ENCODE measurements at regions not wholly inside any gene's neighbourhood (a gene's known extent, or its start where the extent isn't known, plus 50 kb on each side); places are given as distances from the start of the nearest gene placed in this dataset.
"Not testable (repeated sequence)": the region's sequence is repeated elsewhere in the genome, so short reads cannot be mapped to it uniquely, and the experiment has no call there.

DNA sequence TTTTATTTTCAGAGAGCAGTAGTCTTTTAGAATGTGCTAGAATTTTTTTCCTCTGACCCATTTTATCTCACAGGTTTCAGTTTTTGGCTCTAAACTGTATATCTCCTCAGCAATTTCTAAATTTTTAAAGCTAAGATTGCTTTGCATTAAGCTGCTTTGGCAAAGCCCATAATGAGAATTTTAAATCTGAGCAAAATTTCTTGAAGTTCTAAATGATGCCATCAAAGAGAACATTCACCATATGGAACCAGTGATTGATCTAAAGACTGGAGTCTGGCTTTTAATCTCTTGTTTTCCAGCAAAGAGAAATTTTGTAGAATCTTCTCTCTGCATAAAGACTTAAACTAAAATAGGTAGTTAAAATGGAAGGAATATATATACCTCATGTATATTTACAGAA lies 313.6 kb downstream of the TBC1D32 start:
- DNase-seq (ENCODE audit: low spot score), result no peak

DNA sequence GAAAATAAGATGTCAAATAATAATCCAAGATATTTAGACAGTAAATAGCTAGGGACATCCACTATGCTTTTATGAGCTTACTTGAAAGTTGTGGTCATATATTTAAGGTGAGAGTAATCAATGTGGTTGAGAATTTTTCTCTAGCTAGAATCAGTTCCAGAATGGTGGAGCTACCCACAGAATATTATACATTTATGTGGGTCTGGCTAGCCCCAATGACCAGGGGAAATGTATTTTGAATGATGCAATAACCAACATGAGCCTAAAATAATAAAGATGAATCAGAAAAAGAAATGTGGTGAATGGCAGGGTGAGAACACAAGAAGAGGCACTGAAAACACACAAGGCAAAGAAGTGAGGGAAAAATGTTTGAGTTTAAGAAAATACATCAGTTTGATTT lies 325.7 kb downstream of the TBC1D32 start:
- DNase-seq (ENCODE audit: low spot score), result no peak

DNA sequence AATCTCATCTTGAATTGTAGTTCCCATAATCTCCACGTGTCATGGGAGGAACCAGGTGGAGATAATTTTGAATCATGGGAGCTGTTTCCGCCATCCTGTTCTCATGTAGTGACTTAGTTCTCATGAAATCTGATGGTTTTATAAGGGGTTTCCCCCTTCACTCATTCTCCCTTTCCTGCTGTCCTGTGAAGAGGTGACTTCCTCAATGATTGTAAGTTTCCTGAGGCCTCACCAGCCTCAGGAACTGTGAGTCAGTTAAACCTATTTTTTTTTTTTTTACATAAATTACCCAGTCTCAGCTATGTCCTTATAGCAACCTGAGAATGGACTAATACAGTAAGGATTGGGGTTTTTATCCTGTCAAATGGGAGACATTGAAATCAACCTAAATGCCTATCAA lies 328.3 kb downstream of the TBC1D32 start:
- no peak for DNase-seq (ENCODE audit: low spot score)

DNA sequence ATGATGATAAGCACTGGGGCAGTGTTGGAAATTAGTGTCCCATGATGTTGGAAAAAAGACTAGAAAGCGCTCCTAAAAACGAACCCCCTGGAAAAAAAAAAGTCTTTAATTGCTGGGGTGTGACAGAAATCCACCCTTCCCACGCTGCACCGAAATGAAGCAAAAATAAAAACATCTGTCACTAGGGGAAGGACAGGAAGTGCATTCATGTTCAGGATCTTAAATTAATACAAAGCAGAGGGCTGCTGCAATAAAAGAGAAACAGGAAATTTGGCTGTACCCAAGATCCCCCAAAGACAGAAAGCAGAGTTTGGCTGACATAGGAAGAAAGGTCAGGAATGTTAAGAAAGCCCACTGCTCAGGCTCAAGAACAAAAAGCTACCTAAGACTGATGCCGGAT lies 333.9 kb downstream of the TBC1D32 start:
- no peak for DNase-seq (ENCODE audit: low spot score)

DNA sequence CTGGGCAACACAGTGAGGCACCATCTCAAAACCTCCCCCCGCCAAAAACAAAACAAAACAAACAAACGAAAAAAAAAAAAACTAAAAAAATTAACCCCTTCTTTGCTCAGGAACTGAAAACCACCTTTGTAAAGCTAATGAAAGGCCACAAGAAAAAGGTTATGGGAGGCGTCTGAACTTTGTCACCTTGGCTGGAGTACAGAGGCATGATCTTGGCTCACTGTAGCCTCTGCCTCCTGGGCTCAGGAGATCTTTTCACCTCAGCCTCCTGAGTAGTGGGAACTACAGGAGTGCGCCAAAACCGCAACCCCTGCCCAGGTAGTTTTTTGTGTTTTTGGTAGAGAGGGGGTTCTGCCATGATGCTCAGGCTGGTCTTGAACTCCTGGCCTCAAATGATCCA lies 337.9 kb downstream of the TBC1D32 start:
- no peak for DNase-seq (ENCODE audit: low spot score)

DNA sequence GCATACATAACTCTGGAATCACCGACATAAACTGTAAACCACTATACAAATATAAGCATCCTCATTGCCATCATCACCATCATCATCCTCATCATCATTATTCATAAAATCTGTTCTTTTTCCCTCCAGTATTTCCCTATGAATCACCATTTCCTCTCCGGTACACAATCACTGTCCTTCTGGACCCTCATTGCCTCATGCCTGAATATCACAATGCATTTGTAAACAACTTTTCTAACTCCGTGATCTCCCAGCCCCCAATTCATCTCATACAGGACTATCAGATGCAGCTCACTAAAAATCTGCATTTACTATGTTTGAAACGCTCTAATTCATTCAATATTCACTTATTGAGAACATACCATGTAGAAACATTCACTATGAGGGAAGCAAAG lies 339.7 kb downstream of the TBC1D32 start:
- no peak for DNase-seq (ENCODE audit: low spot score)

DNA sequence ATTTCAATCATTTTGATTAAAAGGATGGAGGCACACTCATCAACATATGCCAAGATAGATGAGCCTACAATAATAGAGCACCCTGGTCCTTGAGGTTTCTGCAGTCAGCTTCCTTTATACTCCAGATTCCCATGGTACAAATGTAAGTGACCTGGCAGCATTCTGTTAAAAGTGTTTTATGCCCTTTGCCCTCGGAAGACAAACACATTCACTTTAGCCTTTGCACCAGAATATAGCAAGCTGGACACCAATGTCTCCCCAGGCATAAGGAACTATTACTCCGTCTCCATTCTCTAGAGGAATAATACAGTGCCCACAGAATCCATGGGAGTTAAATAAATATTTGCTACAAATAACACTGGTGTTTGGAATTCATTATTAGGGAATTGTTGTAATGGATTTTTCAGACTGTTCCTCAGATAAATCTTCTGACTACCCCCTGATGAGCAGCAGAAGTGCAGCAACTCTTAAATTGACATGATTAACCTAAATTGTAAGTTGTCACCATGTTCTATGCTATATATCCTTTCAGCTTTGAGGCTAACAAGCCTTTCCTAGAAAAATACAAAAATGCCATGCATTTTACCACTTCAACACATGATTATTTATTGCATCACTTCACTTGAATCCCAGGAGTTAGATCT lies 340.2 kb downstream of the TBC1D32 start:
- DNase-seq (ENCODE audit: low spot score), result no peak

DNA sequence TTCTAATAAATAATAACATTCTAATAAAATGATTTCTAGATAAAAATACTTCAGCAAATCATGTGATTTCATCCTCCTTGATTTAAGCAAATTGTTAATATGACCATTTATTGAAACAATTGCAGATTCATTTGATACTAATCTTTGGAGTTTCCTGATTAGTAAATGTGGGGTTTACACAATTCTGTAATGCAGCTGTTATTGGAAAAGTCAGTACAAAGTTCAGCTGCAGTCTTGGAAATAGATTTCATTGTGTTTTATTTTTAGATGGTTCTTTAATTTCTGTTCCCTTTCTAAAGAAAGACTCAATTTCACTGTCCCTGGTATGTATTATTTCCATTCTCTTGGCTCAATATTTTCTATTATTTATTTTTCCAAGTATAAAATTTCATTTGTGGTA lies 342.0 kb downstream of the TBC1D32 start:
- no peak for DNase-seq (ENCODE audit: low spot score)

DNA sequence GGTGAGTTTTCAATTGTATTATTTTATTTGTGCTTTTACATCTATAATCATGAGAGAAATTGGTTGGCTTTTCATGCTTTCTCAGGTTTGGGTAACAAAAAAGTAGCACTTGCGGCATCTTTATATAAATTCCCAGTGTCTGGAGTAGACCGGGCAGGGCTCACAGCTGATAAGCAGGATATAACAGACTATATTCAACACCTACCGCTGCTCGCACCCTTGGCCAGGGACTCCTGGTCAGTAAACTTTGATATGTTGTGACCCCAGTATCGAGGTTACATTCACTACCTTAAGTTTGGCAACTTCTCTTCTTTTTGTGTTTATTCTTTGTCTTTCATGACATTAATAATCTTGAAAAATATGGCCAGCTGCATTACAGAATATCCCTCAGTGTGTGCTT lies 343.4 kb downstream of the TBC1D32 start:
- DNase-seq (ENCODE audit: low spot score), result no peak

DNA sequence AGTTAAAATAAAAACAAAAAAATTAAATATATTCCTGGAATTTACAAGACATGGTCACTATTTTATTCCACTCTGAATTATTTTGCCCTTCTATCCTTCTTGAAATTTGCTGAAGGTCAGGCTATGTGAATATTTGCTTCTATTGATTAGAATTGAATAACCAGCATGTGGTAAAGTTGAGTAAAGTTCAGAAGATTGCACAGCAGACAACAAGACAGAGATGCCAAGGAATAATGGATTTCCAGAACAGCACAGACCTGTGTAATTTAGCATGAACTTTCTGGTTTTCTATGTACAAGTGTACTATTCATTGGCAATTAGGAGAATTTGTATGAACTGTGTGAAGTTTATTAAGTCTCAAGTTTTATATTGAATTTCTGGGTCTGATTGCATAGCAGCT lies 352.4 kb downstream of the TBC1D32 start:
- DNase-seq (ENCODE audit: low spot score), result no peak

DNA sequence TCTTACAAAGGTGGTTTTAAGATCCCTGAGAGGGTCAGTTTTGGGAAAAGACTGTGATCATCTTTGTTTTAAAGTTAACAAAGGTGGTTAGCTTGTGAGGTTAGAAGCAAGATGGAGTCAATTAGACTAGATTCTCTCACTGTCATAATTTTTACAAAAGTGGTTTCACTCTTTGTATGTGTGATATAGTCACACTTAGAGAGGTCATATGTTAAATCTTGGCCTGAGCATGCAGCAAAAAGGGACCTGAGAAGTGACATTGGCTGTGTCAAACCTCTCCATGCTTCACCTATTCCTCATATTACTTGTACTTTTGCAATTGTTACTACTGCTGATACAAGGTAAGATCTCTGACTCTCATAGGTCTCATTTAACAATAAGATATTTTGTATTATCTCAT lies 368.0 kb downstream of the TBC1D32 start:
- DNase-seq (ENCODE audit: low spot score), result no peak

DNA sequence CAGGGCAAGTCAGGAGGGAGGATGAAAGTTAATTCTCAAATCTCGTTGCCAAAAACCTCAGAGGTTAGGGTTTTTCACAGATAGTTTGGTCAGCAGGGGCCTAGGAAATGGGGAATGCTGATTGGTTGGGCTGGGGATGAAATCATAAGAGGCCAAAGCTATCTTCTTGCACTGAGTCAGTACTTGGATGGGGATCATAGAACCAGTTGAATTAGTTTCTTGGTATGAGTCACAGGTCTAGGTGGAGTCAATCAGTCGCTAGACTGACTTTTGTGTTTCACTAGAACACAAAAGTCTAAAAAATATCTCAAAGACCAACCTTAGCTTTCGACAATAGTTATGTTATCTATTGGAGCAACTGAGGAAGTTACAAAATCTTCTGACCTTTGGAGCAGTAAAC lies 368.5 kb downstream of the TBC1D32 start:
- no peak for DNase-seq (ENCODE audit: low spot score)

DNA sequence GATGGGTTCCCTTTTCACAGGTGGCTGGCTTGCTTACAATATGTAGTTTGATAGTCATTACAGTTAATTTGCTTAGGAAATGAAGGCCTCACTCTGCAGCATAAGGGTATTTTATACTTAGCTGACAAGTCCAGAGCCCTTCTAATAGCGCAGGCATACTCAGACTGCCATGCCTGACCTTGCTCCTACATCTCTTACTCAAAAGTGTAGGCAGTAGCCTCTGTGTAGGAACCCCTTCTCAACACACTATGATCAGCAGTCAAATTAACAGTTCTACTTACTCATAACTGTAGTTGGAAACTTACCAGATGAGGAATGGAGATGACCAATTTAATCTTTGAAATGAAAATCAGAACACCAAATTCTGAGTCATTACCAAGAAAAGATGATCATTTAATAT lies 373.5 kb downstream of the TBC1D32 start:
- no peak for DNase-seq (ENCODE audit: low spot score)

DNA sequence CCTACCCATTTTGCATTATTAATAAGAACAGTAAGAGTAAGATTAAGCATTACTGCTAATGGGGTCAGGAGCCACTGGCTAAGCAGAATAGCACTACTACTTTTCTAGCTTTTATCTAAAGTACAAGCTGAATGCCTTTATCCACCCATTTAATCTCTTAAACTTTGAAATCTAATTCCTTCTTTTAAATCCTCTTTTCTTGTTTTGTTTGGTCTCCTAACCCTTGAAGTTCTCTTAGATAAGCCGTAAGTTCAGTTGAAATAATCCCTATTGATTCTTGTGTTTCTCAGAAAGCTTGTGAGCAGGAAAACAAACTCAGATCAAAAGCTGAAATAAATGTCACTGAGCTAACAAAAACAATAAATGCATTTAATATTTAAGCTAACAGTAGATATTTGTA lies 380.2 kb downstream of the TBC1D32 start:
- no peak for DNase-seq (ENCODE audit: low spot score)

DNA sequence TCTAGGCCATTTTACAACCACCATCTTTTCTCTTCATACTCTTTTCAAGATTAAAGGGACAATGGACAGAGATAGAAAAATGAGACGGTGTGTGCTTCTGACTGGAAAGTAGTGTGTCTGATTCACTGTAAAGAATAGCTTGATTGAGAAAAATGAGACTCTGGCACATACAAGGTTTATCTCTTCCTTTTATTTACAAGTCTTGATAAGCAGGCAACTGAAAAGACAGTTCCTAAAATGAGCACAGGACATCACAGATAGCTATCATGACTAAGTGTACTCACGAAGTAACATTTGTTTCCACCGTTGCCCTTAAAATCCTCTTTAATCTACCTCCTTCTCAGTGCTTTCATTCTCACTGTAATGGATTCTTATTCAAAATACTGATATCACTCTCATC lies 383.0 kb downstream of the TBC1D32 start:
- DNase-seq (ENCODE audit: low spot score), result no peak

DNA sequence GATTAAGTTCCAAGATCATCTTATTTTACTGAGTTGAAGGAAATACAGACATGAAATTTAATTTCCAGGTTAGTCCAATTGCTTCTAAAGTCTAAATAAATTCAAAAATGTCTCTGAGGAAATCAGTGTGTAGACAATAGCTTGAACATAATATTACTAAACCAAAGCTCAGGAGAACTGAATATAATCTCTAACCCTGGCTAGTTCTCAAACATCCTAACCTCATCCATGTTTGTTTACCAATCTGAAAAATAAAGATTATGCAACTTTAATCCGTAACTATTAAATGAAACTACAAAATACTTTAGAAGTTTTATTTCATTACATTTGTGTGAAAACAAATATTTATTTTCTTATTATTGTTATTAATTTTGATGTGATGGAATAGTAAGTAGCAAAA lies 387.2 kb downstream of the TBC1D32 start:
- DNase-seq (ENCODE audit: low spot score), result no peak

DNA sequence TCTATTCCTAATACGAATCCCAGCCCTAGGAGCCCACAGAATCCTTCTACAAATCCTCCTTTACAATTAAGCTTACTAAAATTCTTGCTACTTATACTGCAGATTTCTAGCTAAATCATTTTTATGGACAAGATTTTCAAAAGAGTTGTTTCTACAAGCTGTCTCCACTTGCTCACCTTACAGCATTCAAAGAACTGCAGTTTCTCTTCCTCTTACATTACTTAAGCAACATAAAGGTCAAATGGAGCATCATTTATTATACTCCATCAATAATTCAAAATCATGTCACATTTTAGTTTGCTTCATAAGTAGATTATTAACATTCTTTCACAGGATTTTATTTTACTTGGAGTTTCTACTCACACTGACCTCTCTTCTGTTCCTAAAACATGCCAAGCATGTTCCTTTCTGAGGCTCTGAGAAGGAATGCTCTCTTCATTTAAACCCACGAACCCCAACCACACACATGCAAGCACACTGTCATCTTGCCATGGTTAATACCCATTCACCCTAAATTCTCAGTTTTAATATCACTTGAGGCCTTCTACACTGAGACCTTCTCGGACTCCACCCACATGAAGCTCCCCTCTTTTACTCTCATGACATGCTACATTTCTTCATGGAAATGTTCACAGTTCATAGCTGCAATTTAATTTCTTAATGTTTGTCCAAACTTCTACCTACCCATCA lies 388.2 kb downstream of the TBC1D32 start:
- DNase-seq (ENCODE audit: low spot score), result no peak

DNA sequence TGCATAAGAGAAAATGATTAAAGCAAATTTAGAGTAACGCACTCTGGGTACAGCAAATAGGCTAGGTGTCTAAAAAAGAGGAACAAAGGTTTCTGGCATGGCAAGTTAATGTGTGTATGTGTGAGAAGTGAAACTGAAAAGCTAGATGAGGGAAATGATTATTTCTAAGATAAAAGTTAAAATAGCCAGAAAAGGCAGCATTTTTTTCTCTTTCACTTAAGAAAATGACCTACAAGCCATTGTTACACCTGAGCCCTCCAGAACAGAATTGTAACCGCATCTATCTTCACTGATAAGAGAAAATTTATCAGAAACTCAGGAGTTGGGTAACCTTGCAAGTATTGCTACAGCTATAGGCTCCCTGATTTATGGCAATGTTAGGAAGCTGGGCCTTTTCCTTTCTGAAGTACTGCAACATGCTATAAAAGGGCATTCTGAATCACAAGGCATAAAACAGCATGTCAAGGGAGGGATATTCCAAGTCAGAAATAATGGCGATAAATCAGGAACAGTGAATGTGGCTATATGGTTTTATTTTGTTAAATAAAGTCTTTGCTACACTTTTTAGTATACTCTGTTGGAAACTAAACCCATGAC lies 395.3 kb downstream of the TBC1D32 start:
- no peak for DNase-seq (ENCODE audit: low spot score)

DNA sequence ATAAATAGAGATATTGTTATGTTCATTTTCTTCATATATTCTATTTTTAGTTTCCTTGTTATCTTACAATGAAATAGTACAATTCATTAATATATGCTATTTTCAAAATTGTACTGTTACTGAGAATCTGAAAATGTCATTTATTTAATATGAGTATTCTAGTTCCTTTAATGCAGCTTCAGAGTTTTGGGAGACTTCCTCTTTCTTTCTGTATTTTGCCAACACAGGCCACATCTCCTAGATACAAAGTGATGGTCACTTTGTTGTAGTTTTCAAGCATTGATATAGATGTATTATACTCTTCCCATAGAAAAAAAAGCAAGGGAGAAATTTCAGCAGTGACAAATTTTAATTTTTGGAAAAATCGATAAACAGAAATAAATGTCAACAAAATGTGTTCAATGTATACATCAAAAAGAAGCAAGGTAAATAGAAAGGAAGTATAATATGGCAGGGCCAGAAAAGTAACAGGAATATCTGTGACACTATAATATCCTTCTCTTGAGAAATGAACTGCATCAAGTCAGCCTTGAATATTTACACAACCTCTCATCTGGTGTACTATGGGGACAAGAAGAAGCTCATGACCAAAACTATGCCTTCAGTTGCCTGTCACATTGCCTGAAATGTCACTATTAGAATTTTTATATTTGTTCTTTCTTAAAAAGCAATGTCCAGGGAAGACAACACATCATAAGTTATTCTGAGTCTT lies 396.0 kb downstream of the TBC1D32 start:
- no peak for DNase-seq (ENCODE audit: low spot score)

DNA sequence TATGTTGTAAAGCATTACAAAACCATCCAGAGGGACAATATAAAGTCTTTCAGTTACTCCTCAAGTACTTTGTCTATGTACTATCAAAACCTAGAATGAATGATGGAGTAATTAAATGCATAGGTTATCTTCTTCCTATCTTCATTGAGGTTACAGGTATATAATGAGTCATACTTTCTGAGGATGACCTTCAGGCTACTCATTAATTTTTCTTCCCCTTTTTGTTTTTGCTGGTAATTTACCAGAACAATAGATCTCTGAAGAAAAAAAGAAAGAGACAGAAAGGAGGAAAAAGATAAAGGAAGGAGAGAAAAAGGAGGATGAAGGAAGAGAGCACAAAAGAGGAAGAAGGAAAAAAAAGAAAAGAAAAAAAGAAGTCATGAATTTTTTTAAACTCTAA lies 398.4 kb downstream of the TBC1D32 start:
- DNase-seq (ENCODE audit: low spot score), result no peak

DNA sequence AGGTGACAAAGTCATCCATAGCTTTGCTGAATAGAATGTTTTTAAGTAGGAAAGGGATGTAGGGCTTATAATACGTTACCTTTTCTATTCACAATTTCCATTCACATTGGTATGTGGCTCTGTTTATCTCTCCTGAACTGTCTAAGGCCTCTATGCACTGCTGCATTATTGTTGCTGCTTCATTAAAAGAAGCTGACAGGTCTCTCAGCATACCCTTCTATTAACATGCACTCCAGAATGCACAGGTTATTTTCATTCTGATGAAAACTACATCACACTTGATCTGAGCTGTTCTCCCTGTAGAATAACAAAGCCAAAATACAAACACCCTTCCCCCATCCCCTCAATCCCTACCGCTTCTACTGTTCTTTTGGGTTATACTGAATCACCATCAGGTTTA lies 399.3 kb downstream of the TBC1D32 start:
- DNase-seq (ENCODE audit: low spot score), result no peak

DNA sequence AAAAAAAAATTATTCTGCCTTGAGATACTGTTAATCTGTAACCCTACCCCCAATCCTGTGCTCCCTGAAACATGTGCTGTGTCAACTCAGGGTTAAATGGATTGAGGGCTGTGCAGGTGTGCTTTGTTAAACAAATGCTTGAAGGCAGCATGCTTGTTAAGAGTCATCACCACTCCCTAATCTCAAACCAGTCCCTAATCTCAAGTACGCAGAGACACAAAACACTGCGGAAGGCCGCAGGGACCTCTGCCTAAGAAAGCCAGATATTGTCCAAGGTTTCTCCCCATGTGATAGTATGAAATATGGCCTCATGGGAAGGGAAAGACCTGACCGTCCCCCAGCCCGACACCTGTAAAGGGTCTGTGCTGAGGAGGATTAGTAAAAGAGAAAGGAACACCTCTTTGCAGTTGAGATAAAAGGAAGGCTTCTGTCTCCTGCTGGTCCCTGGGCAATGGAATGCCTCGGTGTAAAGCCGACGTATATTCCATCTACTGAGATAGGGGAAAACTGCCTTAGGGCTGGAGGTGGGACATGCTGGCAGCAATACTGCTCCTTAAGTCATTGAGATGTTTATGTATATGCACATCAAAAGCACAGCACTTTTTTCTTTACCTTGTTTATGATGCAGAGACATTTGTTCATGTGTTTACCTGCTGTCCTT lies 402.6 kb downstream of the TBC1D32 start:
- not testable (repeated sequence) for DNase-seq (ENCODE audit: low spot score)

All from ureter (tissue), 1 donor.